GM12878 (cell line): ENCODE measurements at regions not wholly inside any gene's neighbourhood (a gene's known extent, or its start where the extent isn't known, plus 50 kb on each side); places are given as distances from the start of the nearest gene placed in this dataset.

Experiments used
- ATAC-seq: fragments of 200-7000 bp; cut with Tn5 transposase; 3 replicates; pipeline ENCODE4 v1.9.1; 2020; ENCODE audit warnings: mild to moderate bottlenecking, moderate library complexity
- BruUV-seq: library from RNA; stranded (reverse); fragments of 400-500 nt; replicated peaks from 2 replicates; lab custom pipeline; 2021; lab: Mats Ljungman, UMichigan
- CTCF ChIA-PET: fragments of 300-600 bp; sonication (Branson Sonifier 250); formaldehyde crosslinking; extraction: SDS; loops from one replicate; lab custom pipeline; 2021; ENCODE audit warnings: inconsistent platforms; lab: Yijun Ruan, JAX
- POLR2A ChIA-PET: fragments of 350-600 bp; formaldehyde crosslinking; extraction: SDS; loops from one replicate; lab custom pipeline; 2021; ENCODE audit warnings: inconsistent platforms; lab: Charles Lee
- RAD21 ChIA-PET: fragments of 300-600 bp; sonication (Branson Sonifier 250); formaldehyde crosslinking; loops from one replicate; lab custom pipeline; 2023; ENCODE audit warnings: antibody characterized with exemption; ENCODE audit not compliant: unreplicated experiment; lab: Charles Lee
- SMC1A ChIA-PET: fragments of 300-600 bp; sonication (Branson Sonifier 250); formaldehyde crosslinking; loops from one replicate; lab custom pipeline; 2023; ENCODE audit not compliant: unreplicated experiment, uncharacterized antibody; lab: Charles Lee
- DNase-seq: peaks from one replicate; pipeline ENCODE4 v3.0.0-alpha.2; 2011; ENCODE audit warnings: low read depth, low spot score
- FAIRE-seq: peaks from 3 replicates; lab custom pipeline; 2011; peaks lifted over from hg19 to GRCh38; lab: Jason Lieb, UNC
- H2AFZ ChIP-seq: 2 replicates; pipeline ENCODE4 v1.6.0; 2011; ENCODE audit warnings: low read depth, low read length, control low read depth; ENCODE audit not compliant: control insufficient read depth
- H3K27ac ChIP-seq: 2 replicates; pipeline ENCODE4 v1.5.1; 2011; ENCODE audit warnings: control low read depth; ENCODE audit not compliant: control insufficient read depth, insufficient read depth
- H3K27me3 ChIP-seq, 2 experiments: replicated peaks in 1 of 2; 2 replicates each; pipeline versions ENCODE4 v1.6.0 to v1.6.1; 2011; ENCODE audit warnings: low read length in 1 of 2; ENCODE audit not compliant: control insufficient read depth in 2 of 2, insufficient read depth in 2 of 2
- H3K36me3 ChIP-seq, 2 experiments: 2 replicates each; pipeline ENCODE4 v1.5.1; 2011; ENCODE audit warnings: low read length in 1 of 2; ENCODE audit not compliant: control insufficient read depth in 2 of 2, insufficient read depth in 2 of 2
- H3K4me1 ChIP-seq: 2 replicates; pipeline ENCODE4 v1.6.1; 2011; ENCODE audit warnings: mild to moderate bottlenecking, low read length, moderate library complexity, mixed read lengths; ENCODE audit not compliant: control insufficient read depth, insufficient read depth
- H3K4me2 ChIP-seq: 2 replicates; pipeline ENCODE4 v1.6.0; 2011; ENCODE audit warnings: control low read depth; ENCODE audit not compliant: control insufficient read depth, insufficient read depth
- H3K4me3 ChIP-seq: fragments of 200-600 bp; sonication (generic); 2 replicates; pipeline ENCODE4 v1.5.1; 2016
- H3K79me2 ChIP-seq: 2 replicates; pipeline ENCODE4 v1.6.0; 2011; ENCODE audit warnings: low read length; ENCODE audit not compliant: control insufficient read depth, insufficient read depth
- H3K9ac ChIP-seq: 2 replicates; pipeline ENCODE4 v1.8.0; 2011; ENCODE audit warnings: low read length, control low read depth, mixed read lengths; ENCODE audit not compliant: control insufficient read depth, insufficient read depth
- H3K9me3 ChIP-seq: replicated peaks from 3 replicates; pipeline ENCODE4 v1.5.1; 2011; ENCODE audit warnings: mild to moderate bottlenecking, low read length; ENCODE audit not compliant: control insufficient read depth, insufficient read depth
- H4K20me1 ChIP-seq: 2 replicates; pipeline ENCODE4 v1.6.0; 2011; ENCODE audit not compliant: control insufficient read depth, insufficient read depth
- BHLHE40 ChIP-seq, 2 experiments: fragments of 450-650 bp in 1 of 2; IDR thresholded peaks; 2 replicates each; pipeline ENCODE4 v1.6.1; 2011 to 2017; ENCODE audit warnings: low read depth in 2 of 2, borderline replicate concordance in 1 of 2, improper control_type of control experiment in 1 of 2, low read length in 1 of 2, mild to moderate bottlenecking in 1 of 2
- CBFB ChIP-seq: IDR thresholded peaks from 2 replicates; pipeline ENCODE4 v1.6.1; 2016; ENCODE audit warnings: antibody characterized with exemption, low read depth
- CBX3 ChIP-seq: fragments of 200-600 bp; sonication (generic); IDR thresholded peaks from 2 replicates; pipeline ENCODE4 v1.6.1; 2016; ENCODE audit warnings: low read depth, borderline replicate concordance
- DPF2 ChIP-seq: fragments of 450-650 bp; IDR thresholded peaks from 2 replicates; pipeline ENCODE4 v1.6.1; 2017; ENCODE audit warnings: mild to moderate bottlenecking
- EZH2 ChIP-seq: IDR thresholded peaks from 2 replicates; pipeline ENCODE4 v1.6.1; 2012; ENCODE audit warnings: low read depth, mild to moderate bottlenecking, control low read depth, inconsistent platforms, low read length, borderline replicate concordance; ENCODE audit not compliant: control insufficient read depth
- FOS ChIP-seq: IDR thresholded peaks from 3 replicates; pipeline ENCODE4 v1.6.1; 2011; ENCODE audit warnings: borderline replicate concordance; ENCODE audit not compliant: insufficient read length; ENCODE audit errors: extremely low read depth
- FOXK2 ChIP-seq: fragments of 450-650 bp; IDR thresholded peaks from 2 replicates; pipeline ENCODE4 v1.6.1; 2017; ENCODE audit warnings: mild to moderate bottlenecking, moderate library complexity
- GATAD2B ChIP-seq: fragments of 450-650 bp; conservative IDR thresholded peaks from 2 replicates; pipeline ENCODE4 v1.6.1; 2017; ENCODE audit warnings: low read depth, mild to moderate bottlenecking, moderate library complexity
- HSF1 ChIP-seq: fragments of 150-350 bp; IDR thresholded peaks from 2 replicates; pipeline ENCODE4 v1.6.1; 2014; ENCODE audit warnings: mild to moderate bottlenecking, low read depth, low read length
- KAT2A ChIP-seq: conservative IDR thresholded peaks from 2 replicates; pipeline ENCODE4 v1.6.1; 2011; ENCODE audit warnings: low read depth, low read length; ENCODE audit not compliant: control insufficient read depth
- PBX3 ChIP-seq: IDR thresholded peaks from 2 replicates; pipeline ENCODE4 v1.6.1; 2011; ENCODE audit warnings: mild to moderate bottlenecking, low read depth, low read length, moderate library complexity; ENCODE audit not compliant: insufficient replicate concordance
- PML ChIP-seq: IDR thresholded peaks from 2 replicates; pipeline ENCODE4 v1.6.1; 2012; ENCODE audit warnings: low read length, inconsistent platforms
- POLR2AphosphoS5 ChIP-seq: IDR thresholded peaks from 2 replicates; pipeline ENCODE4 v1.6.1; 2011; ENCODE audit warnings: mild to moderate bottlenecking, low read length, inconsistent platforms
- RCOR1 ChIP-seq: conservative IDR thresholded peaks from 2 replicates; pipeline ENCODE4 v1.6.1; 2012; ENCODE audit warnings: low read depth, low read length, improper control_type of control experiment
- RUNX3 ChIP-seq: IDR thresholded peaks from 2 replicates; pipeline ENCODE4 v1.6.1; 2012; ENCODE audit warnings: low read length, inconsistent platforms
- TAF1 ChIP-seq: IDR thresholded peaks from 2 replicates; pipeline ENCODE4 v1.6.1; 2011; ENCODE audit warnings: mild to moderate bottlenecking, low read depth, low read length, borderline replicate concordance
- TBL1XR1 ChIP-seq: IDR thresholded peaks from 2 replicates; pipeline ENCODE4 v1.6.1; 2012; ENCODE audit warnings: low read depth, low read length, improper control_type of control experiment
- ZNF207 ChIP-seq: fragments of 450-650 bp; IDR thresholded peaks from 2 replicates; pipeline ENCODE4 v1.6.1; 2014; ENCODE audit warnings: antibody characterized with exemption, mild to moderate bottlenecking, borderline replicate concordance
- WGBS: methylation state at CpG from one replicate; pipeline ENCODE4 v1.1.6; 2016; ENCODE audit warnings: low lambda C conversion rate; ENCODE audit not compliant: insufficient replicate concordance, insufficient coverage; ENCODE audit errors: missing lambda C conversion rate; 5-methylcytosine and 5-hydroxymethylcytosine counted together
- in situ Hi-C: fragments of 300-500 bp; cut with MboI; formaldehyde crosslinking; loops from 9 replicates; pipeline ENCODE4 v1.14.3; 2018; ENCODE audit warnings: mixed read lengths
- intact Hi-C: fragments of 100-400 bp; cut with micrococcal nuclease; formaldehyde crosslinking; loops from one replicate; pipeline ENCODE4 v1.14.2; 2022; ENCODE audit not compliant: unreplicated experiment
- TF ChIP-seq, protein P1 (sequence below): fragments of 450-650 bp; formaldehyde crosslinking; IDR thresholded peaks from 2 replicates; pipeline ENCODE4 v1.5.0; 2022; ENCODE audit warnings: mild to moderate bottlenecking, missing genetic modification characterization

DNA sequence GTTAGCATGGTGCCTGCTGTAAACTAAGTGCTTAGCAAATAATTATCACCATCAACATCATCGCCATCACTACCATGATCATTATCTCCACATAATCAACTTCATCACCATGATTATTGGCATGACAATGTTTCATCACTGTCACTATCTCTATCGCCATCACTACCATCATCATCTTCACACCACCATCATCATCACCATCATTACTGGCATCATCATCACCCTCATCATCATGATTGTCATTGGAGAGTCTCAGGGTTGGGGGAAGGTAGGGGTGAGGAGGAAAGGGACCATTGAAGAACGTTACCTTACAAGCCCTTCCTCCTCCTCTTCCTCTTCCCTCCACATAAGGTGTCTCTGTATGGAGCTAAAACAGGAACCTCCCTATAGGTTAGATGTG lies 54.9 kb upstream of the GPR26 start:
- no peaks in the 10 kb centered on the region for H3K9me3 ChIP-seq
- 3% methylated on average over 3 of the region's 3 CpGs for WGBS
- DNase-seq (no peak), ATAC-seq (no peak), FAIRE-seq (no peak)
- H3K9ac ChIP-seq = no peak overlapping the region
- no peak overlapping the region for H2AFZ ChIP-seq
- 0 out of 4 replicates have a peak, but pooled peaks cover 0 to 6% of the 10 kb centered on the region in 2 experiments for H3K27me3 ChIP-seq
- POLR2A ChIA-PET = no interaction called here
- in situ Hi-C loops = no loop called here
- no peak for TF ChIP-seq RUNX3
- no peak for TF ChIP-seq TAF1
- TF ChIP-seq POLR2AphosphoS5 = no peak
- no peak for TF ChIP-seq FOXK2
- no peak for TF ChIP-seq KAT2A
- TF ChIP-seq, protein P1, sequence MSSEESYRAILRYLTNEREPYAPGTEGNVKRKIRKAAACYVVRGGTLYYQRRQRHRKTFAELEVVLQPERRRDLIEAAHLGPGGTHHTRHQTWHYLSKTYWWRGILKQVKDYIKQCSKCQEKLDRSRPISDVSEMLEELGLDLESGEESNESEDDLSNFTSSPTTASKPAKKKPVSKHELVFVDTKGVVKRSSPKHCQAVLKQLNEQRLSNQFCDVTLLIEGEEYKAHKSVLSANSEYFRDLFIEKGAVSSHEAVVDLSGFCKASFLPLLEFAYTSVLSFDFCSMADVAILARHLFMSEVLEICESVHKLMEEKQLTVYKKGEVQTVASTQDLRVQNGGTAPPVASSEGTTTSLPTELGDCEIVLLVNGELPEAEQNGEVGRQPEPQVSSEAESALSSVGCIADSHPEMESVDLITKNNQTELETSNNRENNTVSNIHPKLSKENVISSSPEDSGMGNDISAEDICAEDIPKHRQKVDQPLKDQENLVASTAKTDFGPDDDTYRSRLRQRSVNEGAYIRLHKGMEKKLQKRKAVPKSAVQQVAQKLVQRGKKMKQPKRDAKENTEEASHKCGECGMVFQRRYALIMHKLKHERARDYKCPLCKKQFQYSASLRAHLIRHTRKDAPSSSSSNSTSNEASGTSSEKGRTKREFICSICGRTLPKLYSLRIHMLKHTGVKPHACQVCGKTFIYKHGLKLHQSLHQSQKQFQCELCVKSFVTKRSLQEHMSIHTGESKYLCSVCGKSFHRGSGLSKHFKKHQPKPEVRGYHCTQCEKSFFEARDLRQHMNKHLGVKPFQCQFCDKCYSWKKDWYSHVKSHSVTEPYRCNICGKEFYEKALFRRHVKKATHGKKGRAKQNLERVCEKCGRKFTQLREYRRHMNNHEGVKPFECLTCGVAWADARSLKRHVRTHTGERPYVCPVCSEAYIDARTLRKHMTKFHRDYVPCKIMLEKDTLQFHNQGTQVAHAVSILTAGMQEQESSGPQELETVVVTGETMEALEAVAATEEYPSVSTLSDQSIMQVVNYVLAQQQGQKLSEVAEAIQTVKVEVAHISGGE = no peak
- no peak for TF ChIP-seq CBX3
- no peak for TF ChIP-seq EZH2
- no peak for TF ChIP-seq PML
- TF ChIP-seq FOS = no peak
- TF ChIP-seq GATAD2B = no peak
- TF ChIP-seq CBFB = no peak
- no peak for TF ChIP-seq HSF1
- TF ChIP-seq ZNF207 = no peak
- no peak for TF ChIP-seq DPF2
- no peak for TF ChIP-seq BHLHE40 (IDR thresholded peaks at IDR 0.05; ENCODE audit: borderline replicate concordance in 1 of 2, low read depth in 2 of 2, low read length in 1 of 2)
- TF ChIP-seq RCOR1 = no peak
- no peak for TF ChIP-seq PBX3
- TF ChIP-seq TBL1XR1 = no peak
- no peaks in the 10 kb centered on the region for H3K79me2 ChIP-seq
- no TSS peak for BruUV-seq
- no peaks in the 10 kb centered on the region for H3K4me1 ChIP-seq
- SMC1A ChIA-PET = no interaction called here
- H3K4me3 ChIP-seq = no peak overlapping the region
- CTCF ChIA-PET = interaction anchor here (1.1 kb wide), 1 partner anchor 38 kb away, joined by 3 read pairs; no protein-coding TSS in a partner anchor
- H3K4me2 ChIP-seq = no peak overlapping the region
- H4K20me1 ChIP-seq = no peaks in the 10 kb centered on the region
- intact Hi-C loops = no loop called here
- no peaks in the 10 kb centered on the region for H3K36me3 ChIP-seq
- RAD21 ChIA-PET = no interaction called here
- H3K27ac ChIP-seq = no peak overlapping the region
